ENCODE measurements at regions not wholly inside any gene's neighbourhood (a gene's known extent, or its start where the extent isn't known, plus 50 kb on each side); places are given as distances from the start of the nearest gene placed in this dataset.

GRCh38 chr3:146813496-146813895, 208.3 kb upstream of the PLSCR5 start:
- peak; percentile 65 for DNase-seq (ENCODE audit: low read depth)
- no peak overlapping the region for H3K4me3 ChIP-seq (ENCODE audit: low read depth, low read length)
- no peak for TF ChIP-seq CTCF (conservative IDR thresholded peaks at IDR 0.05; ENCODE audit: low read depth, low read length)

GRCh38 chr3:146803745-146804144, 198.6 kb upstream of the PLSCR5 start:
- peak; percentile 96 for DNase-seq (ENCODE audit: low read depth)
- no peak for TF ChIP-seq CTCF (conservative IDR thresholded peaks at IDR 0.05; ENCODE audit: low read depth, low read length)
- no peak overlapping the region for H3K4me3 ChIP-seq (ENCODE audit: low read depth, low read length)

- no peak overlapping the region for H3K4me3 ChIP-seq (ENCODE audit: low read depth, low read length)
- no peak for TF ChIP-seq CTCF (conservative IDR thresholded peaks at IDR 0.05; ENCODE audit: low read depth, low read length)
Measured at GRCh38 chr3:146801492-146801891, 196.3 kb upstream of the PLSCR5 start.

GRCh38 chr3:146800484-146800883, 195.3 kb upstream of the PLSCR5 start:
- H3K4me3 ChIP-seq (ENCODE audit: low read depth, low read length), result no peak overlapping the region
- TF ChIP-seq CTCF (conservative IDR thresholded peaks at IDR 0.05; ENCODE audit: low read depth, low read length), result no peak
- peak; percentile 41 for DNase-seq (ENCODE audit: low read depth)

More at GRCh38 chr3:146801492-146801891, 196.3 kb upstream of the PLSCR5 start:
- no peak for DNase-seq (ENCODE audit: low read depth)

- no peak overlapping the region for H3K4me3 ChIP-seq (ENCODE audit: low read depth, low read length)
- DNase-seq (ENCODE audit: low read depth), result peak; percentile 80
- no peak for TF ChIP-seq CTCF (conservative IDR thresholded peaks at IDR 0.05; ENCODE audit: low read depth, low read length)
Measured at GRCh38 chr3:146796078-146796477, 190.9 kb upstream of the PLSCR5 start.

GRCh38 chr3:146783446-146783845, 178.3 kb upstream of the PLSCR5 start:
- peak; percentile 27 for DNase-seq (ENCODE audit: low read depth)
- TF ChIP-seq CTCF (conservative IDR thresholded peaks at IDR 0.05; ENCODE audit: low read depth, low read length), result no peak

GRCh38 chr3:146781606-146782005, 176.5 kb upstream of the PLSCR5 start:
- peak; percentile 47 for DNase-seq (ENCODE audit: low read depth)
- no peak overlapping the region for H3K4me3 ChIP-seq (ENCODE audit: low read depth, low read length)
- TF ChIP-seq CTCF (conservative IDR thresholded peaks at IDR 0.05; ENCODE audit: low read depth, low read length), result no peak

More at GRCh38 chr3:146783446-146783845, 178.3 kb upstream of the PLSCR5 start:
- H3K4me3 ChIP-seq (ENCODE audit: low read depth, low read length), result no peak overlapping the region
